KG1 (cell line): ENCODE measurements at regions not wholly inside any gene's neighbourhood (a gene's known extent, or its start where the extent isn't known, plus 50 kb on each side); places are given as distances from the start of the nearest gene placed in this dataset.

Experiments
- DNase-seq: peaks from one replicate; lab custom pipeline; 2025; lab: John Stamatoyannopoulos, UW

DNA sequence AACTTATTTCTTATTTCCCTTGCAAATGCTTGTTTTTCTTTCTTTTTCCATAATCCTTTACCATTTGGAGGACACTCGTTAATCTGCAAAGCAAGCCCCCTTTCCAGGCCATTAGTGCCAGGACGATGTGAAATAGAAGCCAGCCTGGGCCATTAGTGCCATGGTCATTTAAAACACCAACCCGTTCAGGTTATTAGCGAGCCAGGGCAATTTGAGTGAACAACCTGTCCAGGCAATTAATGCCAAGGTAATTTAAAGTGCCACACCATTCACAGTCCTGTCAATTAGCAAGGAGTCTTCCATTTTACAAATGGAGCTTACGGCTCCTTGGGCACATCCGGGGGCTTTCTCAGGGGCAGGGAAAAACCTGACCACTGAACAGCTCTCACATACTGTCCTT is 370.6 kb downstream of the HRH4 start:
- no peak for DNase-seq

DNA sequence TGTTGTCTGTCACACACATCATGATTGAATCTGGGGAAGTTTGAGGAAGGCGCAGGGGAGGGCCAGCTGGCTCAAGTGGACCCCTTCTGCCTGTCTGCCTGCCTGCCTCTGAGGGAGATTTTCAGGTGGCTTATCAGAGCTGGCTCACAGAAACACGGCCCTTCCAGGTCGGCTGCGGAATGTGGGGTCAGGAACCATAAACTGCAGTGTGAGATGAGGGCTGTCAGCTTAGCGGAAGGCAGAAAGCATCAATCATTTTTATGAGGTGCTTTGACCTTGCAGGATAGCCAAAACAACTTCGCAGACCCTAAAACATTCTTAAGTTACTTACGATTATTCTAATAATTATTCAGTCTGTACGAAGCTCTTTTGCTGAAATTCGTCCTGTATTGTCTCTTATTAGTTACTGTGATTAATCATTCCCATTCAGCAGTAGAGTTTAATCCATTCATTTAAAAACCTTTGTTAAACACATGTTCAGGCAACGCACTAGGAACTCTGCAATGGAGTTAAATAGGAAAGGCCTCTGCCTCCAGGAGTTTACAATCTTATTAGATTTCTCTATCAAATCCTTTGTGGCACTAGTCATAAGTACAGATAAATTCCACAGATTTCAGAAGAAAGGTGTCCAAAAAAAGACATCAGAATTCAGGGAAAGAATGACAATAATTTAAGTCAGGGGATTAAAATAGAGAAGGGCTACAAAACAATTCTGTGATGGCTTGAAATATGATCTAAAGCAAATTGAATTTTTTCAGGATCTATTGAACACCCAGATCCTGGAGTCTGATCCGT is 371.6 kb downstream of the HRH4 start:
- no peak for DNase-seq

DNA sequence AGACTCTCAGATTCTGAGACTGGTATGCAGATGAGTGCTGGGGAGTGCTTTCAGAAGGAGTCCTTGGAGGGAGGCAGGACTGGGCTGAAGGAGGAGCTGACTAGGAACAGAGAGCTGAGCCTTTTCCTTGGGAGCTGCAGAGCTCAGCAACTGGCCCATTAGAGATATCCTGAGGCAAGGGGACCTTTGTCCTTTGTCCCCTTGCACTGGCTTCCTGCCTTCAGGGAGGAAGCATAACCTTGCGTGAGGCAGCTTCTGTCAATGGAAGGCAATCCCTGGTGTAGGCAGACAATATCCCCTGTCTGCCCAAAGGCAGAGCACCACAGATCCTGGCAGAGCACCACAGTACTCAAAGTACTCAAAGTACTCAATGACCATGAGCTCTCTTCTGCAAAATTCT is 375.3 kb downstream of the HRH4 start:
- DNase-seq: no peak

DNA sequence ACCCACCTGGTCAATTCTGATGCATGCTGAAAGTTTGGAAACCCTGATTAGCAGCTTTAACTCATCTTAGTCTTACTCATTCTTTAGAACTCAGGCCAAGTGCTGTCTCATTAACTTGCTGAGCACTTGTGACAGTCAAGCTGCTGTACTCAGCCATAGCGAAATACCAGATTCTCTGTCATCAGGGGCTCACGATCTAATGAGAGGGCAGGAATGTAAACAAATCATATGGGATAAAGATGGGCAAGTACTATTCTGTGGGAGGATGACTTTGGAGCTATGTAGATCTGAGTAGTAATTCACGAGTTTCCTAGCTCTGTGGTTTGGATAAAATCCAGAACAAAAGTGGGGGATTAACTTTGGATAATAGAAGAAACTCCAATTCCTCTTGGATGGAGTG is 376.6 kb downstream of the HRH4 start:
- no peak for DNase-seq

DNA sequence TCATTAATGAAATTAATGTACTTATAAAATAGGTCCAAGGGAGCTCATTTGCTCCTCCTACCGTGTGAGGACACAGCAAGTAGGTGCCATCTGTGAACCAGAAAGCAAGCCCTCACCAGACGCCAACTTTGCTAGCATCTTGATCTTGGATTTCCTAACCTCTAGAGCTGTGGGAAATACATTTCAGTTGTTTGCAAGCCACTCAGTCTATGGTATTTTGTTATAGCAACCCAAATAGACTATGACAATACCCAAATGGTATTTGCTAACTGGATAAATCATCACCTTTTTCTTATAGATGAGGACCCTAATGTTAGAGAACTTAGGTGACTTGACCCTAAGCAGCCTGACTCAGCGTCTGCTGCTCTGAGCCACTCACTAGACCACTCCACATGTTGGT is 379.6 kb downstream of the HRH4 start:
- no peak for DNase-seq

DNA sequence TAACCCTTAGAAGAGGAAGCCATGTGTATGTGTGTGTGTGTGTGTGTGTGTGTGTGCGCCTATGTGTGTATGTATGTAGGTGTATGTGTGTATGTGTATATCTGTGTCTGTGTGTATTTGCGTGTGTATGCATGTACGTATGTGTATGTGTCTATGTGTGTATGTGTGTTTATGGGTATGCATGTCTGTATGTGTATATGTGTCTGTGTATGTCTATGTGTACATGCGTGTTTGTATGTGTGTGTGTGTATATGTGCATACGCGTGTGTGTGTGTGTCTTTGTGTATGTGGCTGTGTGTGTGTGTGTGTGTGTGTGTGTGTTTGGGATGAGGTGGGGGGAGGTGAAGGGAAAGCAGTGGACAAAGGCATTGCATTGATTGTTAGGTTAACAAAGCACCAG is 380.2 kb downstream of the HRH4 start:
- DNase-seq: no peak

DNA sequence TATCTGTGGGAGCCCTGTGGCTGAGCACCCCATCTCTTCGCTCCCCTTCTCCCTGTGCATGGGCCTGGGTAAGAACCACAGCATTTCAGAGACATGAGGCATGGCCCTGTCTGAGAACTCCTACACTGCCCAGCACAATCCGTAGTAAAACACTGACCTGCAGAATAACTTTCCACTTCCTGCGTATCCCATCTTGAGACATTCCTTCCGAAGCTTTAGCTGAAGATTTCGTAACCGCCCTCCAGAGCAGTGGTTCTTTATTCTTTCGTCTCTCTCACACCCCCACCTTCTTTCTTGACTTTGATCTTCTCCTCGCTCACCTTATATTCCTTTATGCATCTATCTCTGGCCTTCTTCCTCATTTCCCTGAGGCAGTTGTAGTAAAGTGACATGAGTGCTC is 381.1 kb downstream of the HRH4 start:
- DNase-seq: no peak

DNA sequence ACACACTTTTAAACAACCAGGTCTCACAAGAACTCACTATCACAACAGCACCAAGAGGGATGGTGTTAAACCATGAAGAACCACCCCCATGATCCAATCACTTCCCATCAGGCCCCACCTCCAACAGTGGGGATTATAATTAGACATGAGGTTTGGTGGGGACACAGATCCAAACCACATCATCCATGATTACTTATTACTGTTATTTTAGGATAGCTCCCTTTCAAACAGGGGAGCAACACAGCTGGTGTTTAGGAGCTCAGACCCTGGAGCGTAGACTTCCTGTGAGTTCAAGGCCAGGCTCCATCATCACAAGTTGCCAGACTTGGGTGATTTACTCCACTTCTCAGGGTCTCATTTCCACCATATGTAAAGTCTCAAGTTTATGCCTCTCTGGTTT is 382.7 kb downstream of the HRH4 start:
- DNase-seq: no peak

DNA sequence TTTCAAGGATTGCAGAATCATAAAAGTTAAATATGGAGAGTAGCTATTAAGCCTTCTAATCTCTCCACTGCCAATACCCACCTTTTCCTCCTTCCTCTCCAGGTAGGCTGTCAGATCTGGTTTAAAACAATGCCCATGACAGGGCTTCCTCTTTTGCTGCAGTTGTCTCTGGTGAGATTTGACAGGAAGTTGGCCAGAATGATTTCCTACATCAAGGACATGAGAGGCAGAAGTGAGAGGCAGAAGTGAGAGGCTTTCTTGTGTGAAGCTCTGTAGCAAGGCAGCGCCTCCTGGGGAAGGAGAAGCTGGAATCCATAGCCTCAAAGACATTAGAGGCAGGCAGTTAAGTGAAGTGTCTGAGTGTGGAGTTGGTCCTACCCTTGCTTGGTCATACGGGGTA is 385.7 kb downstream of the HRH4 start:
- DNase-seq: no peak

DNA sequence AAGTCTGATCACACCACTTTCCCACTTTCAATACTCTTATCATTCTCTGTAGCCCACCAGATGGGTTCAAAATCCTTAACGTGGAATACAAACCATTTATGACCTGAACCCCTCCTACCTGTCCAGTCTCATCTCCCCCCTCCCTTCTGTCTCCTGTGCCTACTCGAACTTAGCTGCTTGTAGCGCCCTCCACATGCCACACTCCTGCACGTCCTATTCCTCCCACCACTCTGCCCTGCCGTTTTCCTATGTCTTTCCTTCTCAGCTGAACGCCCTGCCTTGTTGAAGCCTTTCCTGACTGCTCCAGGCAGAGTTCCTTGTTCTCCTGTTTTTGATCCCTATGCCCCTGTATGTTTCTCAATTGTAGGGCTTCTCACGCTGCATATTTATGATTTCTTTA is 390.1 kb downstream of the HRH4 start:
- DNase-seq: no peak

DNA sequence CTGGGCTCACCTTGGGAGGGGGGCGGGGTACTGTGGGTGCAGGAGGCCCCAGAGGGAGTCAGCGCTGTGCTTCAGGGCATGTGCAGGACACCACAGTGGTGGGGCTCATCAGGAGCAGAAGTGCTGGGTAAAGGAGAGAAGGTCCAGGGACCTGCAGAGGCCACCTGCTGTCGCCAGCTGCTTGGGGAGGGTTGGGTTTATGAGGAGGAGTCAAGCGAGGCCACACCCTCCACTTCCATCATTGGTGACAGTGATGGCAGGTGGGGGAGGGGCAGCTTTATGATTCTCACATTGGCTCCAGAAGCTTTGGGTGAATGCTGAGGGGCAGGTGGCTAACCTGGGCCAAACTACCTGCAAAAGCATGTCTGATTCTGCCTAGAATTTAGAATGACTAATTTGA is 392.6 kb downstream of the HRH4 start:
- DNase-seq: no peak

DNA sequence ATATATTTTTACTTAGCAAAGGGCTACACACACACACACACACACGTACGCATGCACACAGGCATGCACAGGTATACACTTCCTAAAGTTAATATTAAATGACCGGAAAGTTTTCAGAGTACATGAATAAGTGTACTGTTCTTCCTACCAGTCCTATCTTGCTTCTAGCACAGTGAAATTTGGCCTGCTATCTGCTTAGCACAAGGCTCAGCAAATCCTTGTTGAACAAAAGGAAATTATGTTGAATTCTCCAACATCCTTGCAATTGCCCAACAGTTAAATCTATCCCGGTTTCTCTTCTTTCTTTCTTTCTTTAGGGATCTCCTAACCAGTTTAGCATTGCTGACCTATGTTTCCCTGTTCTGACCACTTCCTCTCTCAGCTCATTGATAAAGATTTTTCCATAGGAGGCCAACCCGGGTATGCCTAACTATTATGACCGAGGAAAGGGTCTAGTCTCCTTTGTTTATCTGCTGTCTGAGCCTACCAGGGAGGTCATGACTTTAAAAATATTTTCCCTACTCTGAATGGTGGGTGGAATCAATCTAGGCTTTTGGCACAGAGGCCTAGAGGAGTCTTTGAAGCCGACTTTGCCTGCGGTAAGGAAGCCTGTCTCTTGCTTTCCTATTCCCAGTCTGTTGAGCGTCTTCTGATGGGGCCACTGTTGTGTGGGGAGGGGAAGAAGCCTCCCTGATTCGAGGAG is 400.7 kb downstream of the HRH4 start:
- no peak for DNase-seq

DNA sequence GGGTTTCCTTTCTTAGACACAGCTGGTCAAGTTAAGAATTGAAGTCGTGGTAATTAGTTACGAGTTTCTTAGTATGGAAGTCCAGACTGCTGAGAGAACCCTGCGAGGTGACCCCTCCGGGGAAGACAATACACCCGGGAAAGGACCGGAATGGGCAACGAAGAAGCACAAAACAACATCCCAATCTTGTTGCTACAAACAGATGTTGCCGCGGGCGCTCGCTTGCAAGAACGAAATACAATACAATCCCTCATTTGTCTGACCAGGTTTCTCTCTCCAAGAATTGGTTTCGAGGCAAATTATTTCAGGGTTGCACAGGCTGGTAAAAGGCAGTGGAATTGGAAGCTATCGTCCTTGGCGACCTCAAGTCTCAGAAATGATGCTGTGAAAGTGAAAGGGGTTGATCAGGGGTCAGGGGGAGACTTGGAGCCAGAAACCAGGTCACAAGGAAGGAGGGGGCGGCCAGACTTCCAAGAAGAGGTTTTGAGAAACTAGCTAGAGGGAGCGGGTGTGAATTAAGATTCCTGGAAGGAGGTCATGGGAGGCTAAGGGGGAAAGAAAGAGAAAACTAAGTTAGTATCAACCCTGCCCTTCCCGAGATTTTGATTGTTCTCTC is 401.9 kb downstream of the HRH4 start:
- no peak for DNase-seq

DNA sequence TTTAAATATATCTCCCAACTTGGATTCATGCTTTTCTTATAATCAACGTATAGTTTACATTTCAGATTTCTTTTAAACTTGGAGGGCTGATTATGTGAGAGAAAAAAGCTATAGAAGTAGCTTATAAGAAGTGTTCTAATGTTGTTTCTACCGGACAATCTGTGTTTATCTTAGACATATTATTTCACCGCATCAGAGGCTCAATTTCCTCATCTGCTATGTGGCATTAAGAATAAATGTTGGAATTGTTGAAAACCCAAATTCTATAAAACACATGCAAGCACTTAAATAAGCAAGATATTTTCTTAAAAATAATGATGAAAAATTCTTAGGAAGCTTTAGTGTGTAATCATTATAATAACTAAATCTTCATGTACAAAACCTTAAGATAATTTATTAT is 407.9 kb downstream of the HRH4 start:
- DNase-seq: no peak

DNA sequence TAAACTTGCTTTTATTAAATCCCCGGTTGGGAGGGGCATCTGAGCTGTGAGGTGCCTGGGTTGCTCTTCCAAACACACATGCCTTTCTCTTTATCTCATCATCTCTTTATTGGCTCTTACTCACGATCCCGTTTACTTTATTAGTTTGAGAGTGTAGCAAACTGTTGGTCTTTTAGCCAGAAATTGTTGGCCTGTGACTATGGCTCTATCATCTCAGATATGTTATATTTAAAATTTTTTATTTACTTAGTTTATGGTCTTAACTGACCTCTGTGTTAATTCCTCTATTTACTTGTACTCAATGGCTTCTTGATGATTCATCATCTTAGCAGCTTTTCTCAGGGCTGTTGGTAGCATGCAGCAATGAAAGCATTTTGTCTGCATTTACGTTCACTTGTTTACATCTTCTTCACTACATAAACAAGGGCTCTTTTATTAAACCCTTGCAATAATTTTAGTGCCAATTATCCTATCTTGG is 408.4 kb downstream of the HRH4 start:
- DNase-seq: no peak

DNA sequence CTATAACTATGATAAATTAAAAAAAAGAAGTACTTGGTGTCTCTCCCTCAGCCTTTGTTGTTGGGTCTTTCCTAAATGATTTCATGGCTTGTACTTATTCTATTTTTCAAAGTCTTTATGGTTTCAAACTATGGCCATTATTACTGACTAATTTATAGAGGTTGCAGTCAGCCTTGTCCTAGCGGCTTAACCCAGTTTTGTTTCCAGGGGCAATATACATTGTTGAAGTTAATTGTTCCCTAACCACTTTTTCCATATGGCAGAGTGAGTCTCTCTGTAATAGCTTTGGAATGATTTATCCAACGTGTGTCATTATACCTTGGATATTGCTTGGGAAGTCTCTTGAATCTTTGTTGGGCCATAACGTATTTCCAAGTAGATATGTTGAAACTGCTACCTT is 408.8 kb downstream of the HRH4 start:
- DNase-seq: no peak

DNA sequence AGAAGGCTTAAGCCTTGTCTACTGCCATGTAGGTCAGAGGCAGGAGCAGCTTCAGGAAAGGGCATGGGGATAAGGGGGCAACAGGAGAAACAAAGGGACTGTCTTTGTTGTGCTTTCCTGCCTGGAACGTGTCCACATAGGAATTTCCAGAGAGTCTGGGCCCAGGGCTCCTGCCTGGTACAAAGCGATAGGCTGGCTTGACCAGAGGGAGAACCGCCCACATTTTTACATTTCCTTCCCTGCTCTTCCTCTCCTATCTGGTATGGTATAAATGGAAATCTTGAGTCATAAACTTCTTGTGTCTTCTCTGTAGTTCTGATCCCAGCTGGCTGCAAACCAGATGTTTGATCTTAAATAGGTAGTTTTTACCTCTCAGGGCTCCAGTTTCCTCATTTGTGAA is 414.8 kb downstream of the HRH4 start:
- DNase-seq: no peak

DNA sequence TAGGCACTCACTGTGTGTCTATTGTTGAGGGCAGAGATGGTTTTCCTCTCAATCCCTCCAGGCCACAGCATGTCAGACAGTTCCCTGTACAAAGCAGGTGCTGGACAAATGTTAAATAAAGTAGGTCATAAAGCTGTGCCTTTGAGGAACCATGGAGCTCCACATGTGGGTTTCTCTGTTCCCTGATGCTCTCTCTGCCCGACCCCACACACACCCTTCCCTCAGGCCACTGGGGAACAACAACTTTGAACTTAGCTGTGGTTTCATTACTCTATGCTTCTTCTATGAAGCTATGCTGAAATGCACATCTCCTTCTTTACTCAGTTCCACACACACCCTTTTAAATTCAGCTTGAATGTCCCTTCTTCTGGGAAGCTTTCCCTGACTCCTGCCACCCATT is 415.3 kb downstream of the HRH4 start:
- no peak for DNase-seq

DNA sequence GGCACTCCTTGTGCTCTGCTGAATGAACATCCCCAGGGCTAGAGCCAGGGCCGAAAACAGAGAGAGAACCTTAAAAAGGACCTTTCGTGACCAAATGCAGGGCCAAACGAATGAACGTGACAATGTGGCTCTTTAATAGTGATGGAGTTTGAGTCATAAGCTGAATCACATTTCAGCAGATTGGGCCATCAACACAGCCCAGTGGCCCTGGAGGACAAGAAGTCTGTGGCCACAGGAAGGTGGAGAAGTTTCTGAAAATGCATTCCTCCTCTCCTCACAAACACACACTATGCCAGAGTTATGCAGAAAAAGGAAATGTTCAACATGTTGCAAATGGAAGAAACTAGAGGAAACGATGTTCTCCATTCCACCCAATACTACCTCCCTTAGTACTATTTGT is 415.8 kb downstream of the HRH4 start:
- DNase-seq: no peak

DNA sequence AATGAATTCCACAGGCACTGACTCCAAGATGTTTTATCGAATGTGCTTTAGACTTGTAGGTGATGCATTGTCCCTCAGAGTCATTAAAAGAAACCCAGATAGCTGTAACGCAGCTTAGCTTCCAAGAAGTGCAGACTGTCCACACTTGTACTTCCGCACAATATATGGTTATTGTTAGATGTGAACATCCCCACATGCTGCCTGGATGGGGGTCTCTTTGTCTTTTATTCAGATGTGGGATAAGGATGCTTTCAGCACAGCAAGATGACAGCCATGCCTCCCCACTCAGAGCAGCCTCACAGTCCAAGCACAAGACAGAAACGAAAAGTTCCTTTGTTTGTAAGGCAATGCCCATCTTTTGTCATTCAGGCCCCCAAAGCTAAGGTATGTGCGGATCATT is 416.6 kb downstream of the HRH4 start:
- DNase-seq: no peak

DNA sequence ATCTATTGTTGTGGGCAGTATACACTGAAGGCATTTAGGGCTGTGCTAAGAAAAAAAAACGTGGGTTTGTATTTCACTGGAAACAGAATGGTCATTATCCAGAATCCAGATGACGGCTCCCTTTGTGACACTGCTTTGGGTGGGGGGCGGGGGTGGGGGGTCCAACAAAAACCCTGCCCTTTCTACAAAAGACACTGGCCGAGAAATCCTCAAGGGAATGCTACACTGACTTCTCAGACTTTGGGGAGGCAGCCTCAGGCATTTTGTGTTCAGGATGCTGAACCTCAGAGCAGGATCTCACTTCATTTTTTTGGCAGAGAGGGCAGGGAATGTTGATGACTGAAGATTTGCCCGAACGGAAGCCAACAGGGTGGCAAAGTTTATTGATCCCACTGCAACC is 417.1 kb downstream of the HRH4 start:
- no peak for DNase-seq

DNA sequence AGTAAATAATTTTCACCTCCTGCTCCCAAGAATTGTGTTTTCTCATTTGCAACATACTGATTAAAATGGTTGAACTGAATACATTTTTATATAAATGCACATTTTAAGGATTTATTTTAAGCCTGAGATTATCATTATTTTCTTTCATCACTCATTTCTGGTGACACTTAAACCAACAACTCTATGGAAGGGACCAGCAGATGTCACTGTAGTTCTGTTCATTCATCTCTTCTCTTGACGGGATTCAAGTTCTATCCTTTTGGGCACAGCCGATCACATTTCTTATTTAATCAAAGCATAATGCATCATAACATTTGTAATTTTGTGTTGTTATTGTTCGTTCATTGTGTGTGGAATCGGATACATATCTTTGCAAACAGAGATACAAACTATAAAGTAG is 417.9 kb downstream of the HRH4 start:
- no peak for DNase-seq

DNA sequence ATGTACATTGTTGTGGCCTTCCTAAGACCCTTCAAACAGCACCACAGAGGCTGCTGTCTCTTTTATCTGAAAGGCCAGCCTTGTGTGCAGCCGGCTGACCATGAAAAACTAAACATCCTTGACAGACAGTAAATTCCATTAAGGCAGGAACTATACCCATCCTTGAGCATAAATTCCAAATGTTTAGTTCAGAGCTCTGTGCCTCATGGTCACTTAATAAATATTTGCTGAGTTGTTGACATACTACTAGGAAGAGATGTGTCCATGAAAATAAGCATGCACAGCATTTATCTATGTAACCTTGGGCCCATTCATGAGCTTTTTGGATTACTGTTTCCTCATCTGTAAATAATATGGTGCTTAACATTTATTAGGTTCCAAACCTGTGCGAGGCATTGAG is 424.8 kb downstream of the HRH4 start:
- no peak for DNase-seq
